ENCODE measurements at regions not wholly inside any gene's neighbourhood (a gene's known extent, or its start where the extent isn't known, plus 50 kb on each side); places are given as distances from the start of the nearest gene placed in this dataset.

GRCh38 chr6:139912735-139913400 is 538.4 kb upstream of the CITED2 start:
- peak; percentile 38 for ATAC-seq
- intact Hi-C loops (cut with micrococcal nuclease), result no loop called here
- Histone ChIP-seq H2AFZ (ENCODE audit: low read depth, low read length) (peak overlapping the region; percentile 83), H3K9me3 (replicated peaks; ENCODE audit: control insufficient read depth, insufficient read depth, low read depth, low read length) (no peaks in the 10 kb centered on the region), H3K4me3 (no peak overlapping the region), H3K36me3 (ENCODE audit: control insufficient read depth, insufficient read depth, low read length) (no peaks in the 10 kb centered on the region), H4K20me1 (replicated peaks; ENCODE audit: control insufficient read depth, insufficient read depth, low read length) (no peaks in the 10 kb centered on the region), H3K79me2 (ENCODE audit: control insufficient read depth, insufficient read depth, low read length) (no peaks in the 10 kb centered on the region), H3K4me2 (ENCODE audit: insufficient read depth, low read length) (no peak overlapping the region; the same call in 1 of the 2 replicates), H3K9me1 (ENCODE audit: control insufficient read depth, insufficient read depth, low read length) (no peaks in the 10 kb centered on the region), H3K27ac (ENCODE audit: extremely low read depth, low read depth, low read length) (no peak overlapping the region), H3K27me3 (ENCODE audit: control insufficient read depth in 2 of 2, insufficient read depth in 2 of 2, low read length in 2 of 2) (no peaks in the 10 kb centered on the region), H3K4me1 (replicated peaks in 1 of 2; ENCODE audit: control insufficient read depth in 2 of 2, insufficient read depth in 2 of 2, low read length in 2 of 2) (0 out of 5 replicates have a peak, but pooled peaks cover 0 to 3% of the 10 kb centered on the region in 2 experiments), H3K9ac (ENCODE audit: insufficient read depth in 1 of 2, low read depth in 2 of 2, low read length in 2 of 2) (no peak overlapping the region)
- TF ChIP-seq PCBP1 (IDR thresholded peaks at IDR 0.05; ENCODE audit: low read depth, low read length, poor library complexity, severe bottlenecking) (no peak), E4F1 (CRISPR knock-in tag; IDR thresholded peaks at IDR 0.05; ENCODE audit: borderline replicate concordance) (no peak), PKNOX1 (IDR thresholded peaks at IDR 0.05) (peak; percentile 15; the same call in 1 of the 2 replicates), FOXP4 (CRISPR knock-in tag; IDR thresholded peaks at IDR 0.05; ENCODE audit: borderline replicate concordance) (no peak), ZNF41 (CRISPR knock-in tag; conservative IDR thresholded peaks at IDR 0.05) (no peak), CLOCK (CRISPR knock-in tag; IDR thresholded peaks at IDR 0.05; ENCODE audit: borderline replicate concordance) (no peak), ERF (CRISPR knock-in tag; IDR thresholded peaks at IDR 0.05) (no peak), SFPQ (IDR thresholded peaks at IDR 0.05; ENCODE audit: low read depth, low read length) (no peak), MEIS2 (IDR thresholded peaks at IDR 0.05; ENCODE audit: partially characterized antibody) (peak; percentile 56)
- no peak for FAIRE-seq
- DNase-seq (ENCODE audit: extremely low read depth in 1 of 4, low spot score in 3 of 4), result no peak
- no TSS peak for BruUV-seq (replicated peaks)
- ChIA-PET CTCF (ENCODE audit: low intra/inter-chr PET ratio) (no interaction called here), POLR2A (interaction anchor here (0.9 to 1.1 kb wide), 2 partner anchors 11 to 540 kb away, joined by 3 read pairs; no protein-coding TSS in a partner anchor)
- in situ Hi-C loops (cut with MboI), result no loop called here
- WGBS (ENCODE audit: insufficient coverage, low coverage, missing lambda C conversion rate), result 50% methylated on average over 10 of the region's 10 CpGs

Measured in K562 (cell line).